ENCODE measurements at regions not wholly inside any gene's neighbourhood (a gene's known extent, or its start where the extent isn't known, plus 50 kb on each side); places are given as distances from the start of the nearest gene placed in this dataset.
A peak's percentile ranks its signal among the peaks of the same experiment; 100 is the strongest.

DNA sequence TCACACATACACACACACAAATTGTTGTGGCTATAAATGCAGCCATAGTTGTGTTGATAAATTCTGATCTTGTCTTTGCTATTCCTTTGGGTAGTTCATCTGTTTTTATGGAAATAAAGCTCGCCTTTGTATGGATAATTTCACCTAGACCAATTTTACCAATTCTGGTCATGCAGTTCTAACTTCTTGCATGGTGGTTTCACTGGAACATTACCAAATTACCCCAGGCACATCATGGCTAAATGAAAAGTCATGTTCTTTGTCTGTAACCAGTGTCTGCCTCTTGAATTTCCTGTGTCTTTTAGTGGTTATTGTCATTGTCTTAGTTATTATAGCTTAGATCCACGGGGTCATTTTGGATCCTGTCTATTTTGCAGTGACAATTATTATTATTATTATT lies 50.3 kb upstream of the TMC1 start:
- FAIRE-seq, result no peak
- no peak for TF ChIP-seq POLR2AphosphoS5 (IDR thresholded peaks at IDR 0.05; ENCODE audit: low read depth, low read length)
- TF ChIP-seq POLR2A (IDR thresholded peaks at IDR 0.05; ENCODE audit: low read depth, low read length), result no peak
- TF ChIP-seq TAF1 (IDR thresholded peaks at IDR 0.05; ENCODE audit: borderline replicate concordance, low read depth, low read length), result no peak
- no peak for DNase-seq (ENCODE audit: insufficient read length)

DNA sequence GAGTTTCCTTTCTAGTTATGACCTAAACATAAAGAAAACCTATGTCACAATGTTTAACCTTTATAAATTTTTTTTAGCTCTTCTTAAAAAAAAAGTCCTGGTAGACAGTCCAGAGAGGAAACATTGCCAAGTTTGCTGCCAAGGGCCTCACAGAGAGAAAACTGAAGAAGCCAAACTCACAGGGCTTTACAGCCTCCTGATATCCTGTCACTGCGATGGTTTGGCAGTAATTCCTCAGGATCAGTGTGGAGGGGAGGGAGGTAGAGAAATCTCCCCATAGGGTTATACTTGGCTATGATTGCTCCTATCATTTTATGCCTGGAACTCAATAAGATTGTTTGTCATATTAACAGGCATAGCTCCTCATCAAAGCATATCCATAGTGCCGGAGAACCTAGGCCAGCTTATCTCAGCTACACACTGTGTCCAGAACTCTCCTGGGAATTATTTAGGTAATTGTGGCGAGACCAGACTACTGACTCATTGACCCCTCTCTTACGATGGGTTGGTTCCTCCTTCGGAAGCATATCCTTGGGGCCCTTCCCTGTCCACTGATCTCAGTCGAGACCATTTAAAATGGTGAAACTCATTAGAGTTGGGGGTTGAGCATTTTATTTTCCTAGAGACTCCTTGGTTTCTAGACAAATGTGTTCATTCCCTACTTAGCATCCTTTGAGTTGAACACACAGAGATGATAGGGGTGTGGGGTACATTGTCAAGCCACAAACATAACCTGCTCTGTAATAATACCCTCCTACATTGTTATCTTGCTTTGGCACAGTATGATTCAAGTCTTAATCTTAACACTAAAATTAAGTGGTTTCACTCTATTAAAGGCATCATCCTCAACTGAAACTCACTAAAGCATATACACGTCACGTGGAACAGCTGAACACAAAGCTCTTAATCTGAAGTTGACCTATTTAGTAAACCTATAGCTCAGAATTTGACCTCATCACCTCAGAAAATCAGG lies 53.4 kb upstream of the TMC1 start:
- FAIRE-seq, result no peak
- TF ChIP-seq TAF1 (IDR thresholded peaks at IDR 0.05; ENCODE audit: borderline replicate concordance, low read depth, low read length) (no peak), POLR2A (IDR thresholded peaks at IDR 0.05; ENCODE audit: low read depth, low read length) (no peak), POLR2AphosphoS5 (IDR thresholded peaks at IDR 0.05; ENCODE audit: low read depth, low read length) (no peak)

DNA sequence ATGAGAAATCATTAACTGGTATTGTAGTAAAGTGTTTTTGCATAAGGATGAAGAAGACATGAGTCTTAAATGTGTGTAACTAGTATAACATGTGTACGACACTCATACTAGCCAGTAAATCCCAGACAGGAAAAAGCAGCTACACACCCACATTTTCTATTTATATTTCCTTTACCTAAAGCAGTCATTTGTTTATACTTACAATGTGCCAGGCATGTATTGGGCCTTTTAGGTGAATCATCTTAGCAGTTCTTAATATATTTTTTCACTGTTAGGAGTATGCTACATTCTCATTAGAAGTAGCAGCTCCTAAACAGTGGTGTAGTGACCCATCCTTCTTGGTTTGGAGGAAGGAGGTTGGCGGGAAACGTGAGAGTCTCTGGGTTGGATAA lies 55.8 kb upstream of the TMC1 start:
- TF ChIP-seq TAF1 (IDR thresholded peaks at IDR 0.05; ENCODE audit: borderline replicate concordance, low read depth, low read length) (no peak), POLR2AphosphoS5 (IDR thresholded peaks at IDR 0.05; ENCODE audit: low read depth, low read length) (no peak), POLR2A (IDR thresholded peaks at IDR 0.05; ENCODE audit: low read depth, low read length) (no peak)
- DNase-seq (ENCODE audit: insufficient read length) (no peak), FAIRE-seq (peak; percentile 14)

More for the DNA sequence above, 53.4 kb upstream of the TMC1 start:
- no peak for DNase-seq (ENCODE audit: insufficient read length)

DNA sequence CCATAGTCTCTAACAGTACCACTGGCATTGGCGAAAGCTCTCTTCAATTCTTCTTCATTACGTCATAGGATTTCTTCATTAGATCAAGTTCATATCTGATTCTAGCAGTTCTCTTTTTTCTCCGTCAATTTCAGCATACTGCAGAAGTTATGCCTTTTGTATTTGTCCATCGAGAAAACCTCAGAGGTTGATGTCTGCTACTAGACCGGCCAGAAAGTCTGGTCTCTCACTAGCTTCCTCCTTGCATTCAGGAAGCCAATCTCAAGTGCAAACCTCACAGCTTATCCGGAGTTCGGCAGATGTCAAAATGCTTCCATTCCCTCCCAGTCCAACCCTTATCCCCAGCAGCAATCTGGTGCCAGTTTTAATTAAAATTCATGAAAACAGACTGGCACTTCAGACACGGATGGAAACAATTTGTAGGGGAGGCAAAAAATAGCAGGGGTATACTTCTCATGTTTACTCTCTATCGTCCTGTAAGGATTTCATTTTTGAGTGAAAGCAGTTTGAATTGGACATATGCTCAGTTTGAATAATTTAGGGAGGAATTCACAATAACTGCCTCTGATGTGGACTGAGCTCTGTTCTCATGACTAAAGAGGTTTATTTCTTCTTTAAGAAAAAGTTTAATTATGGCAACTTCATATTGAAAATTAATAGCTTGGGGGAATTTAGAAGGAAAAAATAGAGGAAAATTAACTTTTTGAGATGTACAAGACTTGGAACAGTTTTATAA lies 56.4 kb upstream of the TMC1 start:
- no peak for TF ChIP-seq POLR2AphosphoS5 (IDR thresholded peaks at IDR 0.05; ENCODE audit: low read depth, low read length)
- TF ChIP-seq POLR2A (IDR thresholded peaks at IDR 0.05; ENCODE audit: low read depth, low read length), result no peak
- TF ChIP-seq TAF1 (IDR thresholded peaks at IDR 0.05; ENCODE audit: borderline replicate concordance, low read depth, low read length), result no peak
- no peak for DNase-seq (ENCODE audit: insufficient read length)
- FAIRE-seq, result peak; percentile 81

DNA sequence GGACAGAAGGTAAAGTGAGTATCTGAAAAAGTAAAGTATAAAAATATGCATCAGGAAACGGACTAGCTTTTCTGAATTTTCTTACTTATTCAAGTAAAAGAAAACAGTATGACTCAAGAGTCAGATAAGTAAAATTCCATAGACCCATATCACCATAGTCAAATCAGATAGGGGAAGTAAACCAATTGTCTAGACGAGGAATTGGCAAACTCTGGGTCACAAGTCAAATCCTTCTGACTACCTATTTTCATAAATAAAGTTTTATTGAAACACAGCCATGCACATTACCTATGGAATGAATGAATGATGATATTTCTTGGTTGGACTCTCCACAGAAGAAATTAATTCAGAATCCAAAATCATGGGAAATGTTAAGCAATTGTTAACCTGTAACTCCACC lies 59.1 kb upstream of the TMC1 start:
- DNase-seq (ENCODE audit: insufficient read length) (no peak), FAIRE-seq (no peak)
- TF ChIP-seq POLR2AphosphoS5 (IDR thresholded peaks at IDR 0.05; ENCODE audit: low read depth, low read length), result no peak
- TF ChIP-seq TAF1 (IDR thresholded peaks at IDR 0.05; ENCODE audit: borderline replicate concordance, low read depth, low read length), result no peak
- no peak for TF ChIP-seq POLR2A (IDR thresholded peaks at IDR 0.05; ENCODE audit: low read depth, low read length)

DNA sequence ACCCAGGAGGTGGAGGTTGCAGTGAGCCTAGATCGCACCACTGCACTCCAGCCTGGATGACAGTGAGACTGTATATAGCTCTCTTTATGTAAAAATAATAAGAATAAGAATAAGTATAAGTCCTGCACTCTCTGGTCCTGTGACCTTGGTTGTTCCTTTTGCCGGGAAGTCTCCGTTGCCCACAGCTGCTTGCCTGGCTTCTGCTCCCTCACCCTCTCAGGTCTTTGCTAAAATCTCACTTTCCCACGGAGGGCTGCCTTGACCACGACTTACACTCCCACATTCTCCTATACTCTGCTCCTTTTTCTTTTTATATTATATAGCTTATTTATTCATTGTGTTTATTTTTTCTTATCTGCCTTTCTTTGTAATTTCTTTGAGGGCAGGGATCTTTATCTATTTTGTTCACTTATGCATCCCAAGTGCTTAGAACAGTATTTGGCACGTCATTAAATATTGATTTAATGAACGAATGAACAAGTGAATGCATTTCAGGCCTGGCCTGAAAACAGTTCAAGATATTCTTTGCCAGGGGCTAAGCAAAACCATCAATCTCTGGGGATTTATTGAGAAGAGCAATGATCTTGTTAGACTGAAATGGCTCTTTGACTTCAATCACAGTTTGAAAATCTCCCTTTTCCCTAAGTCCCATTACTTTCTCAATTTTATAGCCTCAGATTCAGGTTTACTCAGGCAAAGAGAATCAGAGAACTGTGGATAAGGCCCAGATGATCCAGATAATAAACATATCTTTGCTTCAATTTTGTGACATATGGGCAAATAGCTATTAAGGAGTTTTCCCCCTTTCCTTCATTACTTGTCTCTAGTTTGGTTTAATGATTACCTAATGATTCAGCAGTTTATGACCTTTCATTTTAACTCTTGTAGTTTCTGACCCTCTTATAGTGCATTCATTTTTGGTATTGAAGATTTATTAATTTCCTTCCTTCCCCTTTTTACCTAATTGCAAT lies 60.8 kb upstream of the TMC1 start:
- no peak for DNase-seq (ENCODE audit: insufficient read length)
- TF ChIP-seq TAF1 (IDR thresholded peaks at IDR 0.05; ENCODE audit: borderline replicate concordance, low read depth, low read length) (no peak), POLR2A (IDR thresholded peaks at IDR 0.05; ENCODE audit: low read depth, low read length) (no peak), POLR2AphosphoS5 (IDR thresholded peaks at IDR 0.05; ENCODE audit: low read depth, low read length) (no peak)
- FAIRE-seq, result no peak

DNA sequence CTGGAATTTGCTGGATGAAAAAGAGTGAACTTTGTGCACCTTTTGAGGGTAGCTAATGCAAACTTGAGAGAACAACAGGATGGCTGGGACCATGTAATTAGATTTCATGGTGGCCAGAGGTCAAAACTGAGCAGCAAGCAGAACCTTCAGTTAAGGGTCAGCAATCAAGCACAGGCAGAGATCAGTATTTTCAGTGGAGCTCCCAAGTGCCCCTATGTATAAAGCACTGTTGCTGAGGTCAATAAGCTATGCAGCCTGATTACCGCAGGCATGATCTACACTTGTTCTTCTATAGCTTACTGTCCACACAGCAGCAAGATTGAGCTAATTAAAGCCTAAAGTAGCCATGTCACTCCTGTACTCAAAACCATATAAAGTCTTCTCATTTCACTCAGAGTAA lies 62.1 kb upstream of the TMC1 start:
- TF ChIP-seq TAF1 (IDR thresholded peaks at IDR 0.05; ENCODE audit: borderline replicate concordance, low read depth, low read length), result no peak
- no peak for TF ChIP-seq POLR2AphosphoS5 (IDR thresholded peaks at IDR 0.05; ENCODE audit: low read depth, low read length)
- TF ChIP-seq POLR2A (IDR thresholded peaks at IDR 0.05; ENCODE audit: low read depth, low read length), result no peak
- DNase-seq (ENCODE audit: insufficient read length), result no peak
- FAIRE-seq, result no peak

DNA sequence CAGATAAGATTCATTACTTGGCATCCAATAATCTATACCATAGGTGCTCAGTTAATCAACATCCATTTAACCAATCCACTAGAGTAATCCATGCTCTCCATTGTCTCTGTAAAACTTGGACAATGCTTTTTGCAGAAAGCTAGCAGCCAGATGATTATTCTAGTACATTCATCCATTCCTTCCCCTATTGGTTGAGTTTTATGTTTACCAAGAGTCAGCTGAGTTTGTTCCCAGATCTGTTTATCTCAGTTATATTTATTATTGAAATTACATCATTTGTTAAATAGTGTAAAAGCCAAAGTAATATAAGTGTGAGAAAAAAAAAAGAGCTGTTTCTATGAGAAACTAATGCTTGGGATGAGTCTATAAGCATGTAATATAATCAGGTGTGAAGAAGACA lies 63.3 kb upstream of the TMC1 start:
- no peak for DNase-seq (ENCODE audit: insufficient read length)
- TF ChIP-seq POLR2AphosphoS5 (IDR thresholded peaks at IDR 0.05; ENCODE audit: low read depth, low read length), result no peak
- TF ChIP-seq TAF1 (IDR thresholded peaks at IDR 0.05; ENCODE audit: borderline replicate concordance, low read depth, low read length), result no peak
- TF ChIP-seq POLR2A (IDR thresholded peaks at IDR 0.05; ENCODE audit: low read depth, low read length), result no peak
- no peak for FAIRE-seq

DNA sequence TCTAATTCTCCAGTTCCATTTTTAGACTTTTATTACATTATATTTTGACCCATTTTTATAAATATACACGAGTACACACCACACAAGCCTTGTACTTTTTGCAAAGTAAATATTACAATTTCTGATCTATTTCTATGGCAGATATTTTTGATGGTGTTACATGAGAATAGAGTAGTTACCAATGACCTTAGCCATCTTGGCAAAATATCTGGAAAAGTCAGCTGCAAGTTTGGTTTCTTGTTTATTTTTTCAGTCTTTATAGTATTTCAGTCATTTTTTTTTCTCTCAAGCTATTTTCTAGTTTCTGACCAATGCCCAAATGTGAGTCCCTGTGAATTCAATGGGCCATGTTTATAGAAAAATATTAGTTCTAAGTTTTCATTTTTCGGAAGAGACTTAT lies 64.0 kb upstream of the TMC1 start:
- TF ChIP-seq POLR2AphosphoS5 (IDR thresholded peaks at IDR 0.05; ENCODE audit: low read depth, low read length), result no peak
- no peak for TF ChIP-seq POLR2A (IDR thresholded peaks at IDR 0.05; ENCODE audit: low read depth, low read length)
- TF ChIP-seq TAF1 (IDR thresholded peaks at IDR 0.05; ENCODE audit: borderline replicate concordance, low read depth, low read length), result no peak
- FAIRE-seq (no peak), DNase-seq (ENCODE audit: insufficient read length) (no peak)

DNA sequence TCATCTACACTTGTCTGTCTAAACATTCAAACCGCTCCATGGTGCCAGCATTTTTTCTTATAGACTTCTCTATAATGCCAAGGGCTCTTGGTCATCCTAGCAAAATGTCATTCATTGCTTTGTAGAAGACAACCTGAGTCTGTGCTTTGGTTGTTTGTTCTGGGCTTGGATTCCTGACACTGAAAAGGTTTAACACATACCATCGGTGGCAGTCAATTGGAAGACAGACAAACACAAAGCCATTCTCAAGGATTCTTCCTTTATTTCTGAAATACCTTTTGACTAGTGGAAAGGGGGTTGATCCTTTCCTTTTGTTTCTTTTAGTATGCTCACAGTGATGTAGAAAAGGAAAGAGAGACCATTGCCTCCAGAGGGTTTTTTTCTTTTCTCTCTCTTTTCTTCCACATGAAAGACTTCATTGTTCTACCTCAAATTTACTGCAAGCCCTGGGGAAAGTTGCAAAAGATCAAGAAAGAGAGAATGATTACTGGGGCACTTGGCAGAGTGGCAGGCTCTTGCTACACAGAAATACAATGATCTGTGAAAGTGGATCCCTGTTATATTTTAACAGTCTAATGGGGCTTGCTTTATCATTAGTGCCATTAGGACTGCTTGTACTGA lies 66.4 kb upstream of the TMC1 start:
- DNase-seq (ENCODE audit: insufficient read length) (no peak), FAIRE-seq (no peak)
- no peak for TF ChIP-seq POLR2A (IDR thresholded peaks at IDR 0.05; ENCODE audit: low read depth, low read length)
- no peak for TF ChIP-seq TAF1 (IDR thresholded peaks at IDR 0.05; ENCODE audit: borderline replicate concordance, low read depth, low read length)
- TF ChIP-seq POLR2AphosphoS5 (IDR thresholded peaks at IDR 0.05; ENCODE audit: low read depth, low read length), result no peak

Data from GM12892 (cell line).